ENCODE measurements at regions not wholly inside any gene's neighbourhood (a gene's known extent, or its start where the extent isn't known, plus 50 kb on each side); places are given as distances from the start of the nearest gene placed in this dataset.
"Not testable (repeated sequence)": the region's sequence is repeated elsewhere in the genome, so short reads cannot be mapped to it uniquely, and the experiment has no call there.

DNA sequence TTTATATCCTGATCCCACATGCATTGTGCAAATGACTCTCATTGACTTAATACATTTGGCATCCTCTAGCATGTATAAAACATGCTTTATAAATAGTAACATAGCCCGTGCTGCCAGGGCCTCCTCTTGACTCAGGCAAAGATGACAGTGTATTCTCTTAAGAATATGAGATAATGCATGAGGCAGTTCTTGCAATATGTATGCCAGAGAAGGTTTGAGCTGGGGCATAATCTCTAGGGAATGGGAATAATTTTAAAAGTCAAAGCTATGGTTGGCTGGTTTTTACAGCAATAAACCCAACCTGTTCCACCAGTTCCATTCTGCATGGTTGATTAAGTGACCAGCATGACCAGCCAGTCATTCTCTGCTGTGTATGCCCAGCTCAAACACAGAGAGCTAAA lies 179.0 kb upstream of the PFN2 start:
- no peak for DNase-seq

DNA sequence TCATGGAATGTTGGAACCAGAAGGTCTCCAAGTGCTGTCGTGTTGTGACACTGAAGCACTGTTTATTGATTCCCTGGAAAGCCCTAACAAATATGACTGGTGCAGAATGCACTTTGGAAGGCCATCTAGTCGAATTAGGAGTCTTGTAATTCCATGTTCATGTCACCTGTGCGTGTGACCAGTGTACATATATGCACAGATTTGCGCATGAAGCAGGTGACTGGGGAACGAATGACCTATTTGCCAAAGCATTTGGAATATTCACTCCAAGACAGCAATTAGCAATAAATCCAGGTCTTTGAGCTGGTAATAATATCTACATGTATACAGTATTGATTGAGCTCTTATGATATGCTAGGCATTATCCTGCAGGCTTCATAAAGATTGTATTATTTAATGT lies 177.5 kb upstream of the PFN2 start:
- no peak for DNase-seq

DNA sequence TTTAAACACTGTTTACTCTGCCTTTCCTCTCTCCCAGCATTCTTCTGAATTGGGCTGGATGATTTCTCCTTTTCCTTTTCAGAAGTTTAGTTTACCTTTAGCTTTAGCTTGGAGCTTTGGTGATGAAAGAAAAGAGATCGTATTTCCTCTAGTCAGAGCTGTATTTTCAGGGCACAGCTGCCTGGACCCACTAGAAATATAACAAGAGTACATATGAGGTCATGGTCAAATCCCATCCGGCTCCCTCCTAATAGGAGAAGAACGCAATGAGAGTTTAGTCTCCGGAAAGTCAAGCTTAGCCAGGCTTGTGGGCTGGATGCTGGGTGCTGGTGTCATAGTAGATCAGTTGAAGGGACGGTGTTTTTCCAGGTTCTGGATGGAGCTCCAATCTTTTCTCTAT lies 177.1 kb upstream of the PFN2 start:
- DNase-seq: no peak

DNA sequence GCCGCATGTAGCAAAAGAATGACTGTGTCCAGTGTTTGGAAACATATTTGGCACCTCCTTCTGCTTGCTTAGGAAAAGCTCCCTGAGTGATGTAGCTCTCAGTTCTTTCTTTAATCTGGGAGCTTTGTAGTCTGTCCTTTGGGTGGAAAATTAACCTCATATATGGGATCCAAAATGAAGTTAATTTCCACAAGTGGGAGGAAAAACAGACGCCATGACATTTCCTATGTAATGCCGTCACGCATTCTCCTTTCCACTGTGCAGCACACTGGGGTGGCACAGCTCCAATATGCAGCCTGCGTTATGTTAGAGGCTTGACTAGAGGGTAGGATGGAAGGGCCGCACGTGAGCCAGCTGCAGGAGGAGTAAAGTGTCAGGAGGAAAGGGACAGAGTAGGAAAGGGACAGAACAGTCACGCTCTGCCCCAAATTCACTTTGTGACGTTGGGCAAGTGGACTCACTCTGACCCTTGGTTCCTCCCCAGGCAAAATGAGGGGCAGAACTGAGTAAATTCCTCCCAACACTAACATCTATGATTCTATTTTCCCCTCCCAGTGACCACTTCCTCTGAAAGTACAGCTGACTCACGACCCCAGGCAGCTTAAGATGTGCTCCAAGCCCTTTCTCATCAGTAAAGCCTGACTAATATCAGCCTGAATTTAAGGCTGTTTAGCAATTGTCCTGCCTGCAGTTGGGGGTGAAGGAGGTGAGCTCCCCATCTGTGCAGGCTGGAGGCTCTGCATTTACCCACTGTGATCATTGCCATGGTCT lies 176.5 kb upstream of the PFN2 start:
- DNase-seq: no peak

DNA sequence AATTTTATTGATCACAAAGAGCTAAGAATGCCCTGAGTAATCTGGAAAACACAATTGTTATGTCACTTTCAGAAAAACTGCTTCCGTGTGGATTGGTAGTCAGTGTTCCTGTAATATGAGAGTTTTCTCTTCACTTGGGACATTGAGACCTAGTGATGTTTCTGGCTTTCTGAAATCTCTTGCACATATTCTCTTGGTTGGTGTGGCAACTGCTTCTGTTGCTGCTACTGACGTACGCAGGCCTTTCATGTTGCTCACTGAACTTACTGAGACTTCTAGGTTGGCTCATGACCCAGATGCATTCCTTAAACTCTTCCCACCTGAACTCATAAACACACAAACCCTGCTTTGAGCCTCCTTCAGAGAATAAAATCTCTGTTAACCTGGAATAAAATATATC lies 175.0 kb upstream of the PFN2 start:
- no peak for DNase-seq

DNA sequence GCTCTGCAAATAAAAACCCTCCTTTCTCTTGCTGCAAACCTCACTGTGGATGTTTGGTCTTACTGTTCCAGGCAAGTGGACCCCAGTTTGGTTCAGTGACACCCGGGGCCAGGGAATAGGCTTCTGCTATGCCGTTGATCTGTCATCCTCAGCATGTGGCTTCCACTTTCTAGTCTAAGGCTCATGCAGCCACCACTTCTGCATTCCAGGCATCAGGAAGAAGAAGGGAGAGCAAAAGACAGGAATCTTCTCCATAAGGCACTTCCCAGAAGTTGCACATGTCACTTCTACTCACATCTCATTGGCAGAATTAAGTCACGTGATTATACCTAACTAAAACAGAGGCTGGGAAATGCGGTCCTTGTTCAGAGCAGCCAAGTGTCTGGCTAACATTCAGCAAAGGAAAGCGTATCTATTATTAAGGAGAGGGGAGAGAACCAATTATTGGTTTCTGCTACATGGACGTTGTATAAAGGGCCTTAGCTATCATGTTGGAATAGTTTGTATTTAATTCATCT lies 173.6 kb upstream of the PFN2 start:
- no peak for DNase-seq

DNA sequence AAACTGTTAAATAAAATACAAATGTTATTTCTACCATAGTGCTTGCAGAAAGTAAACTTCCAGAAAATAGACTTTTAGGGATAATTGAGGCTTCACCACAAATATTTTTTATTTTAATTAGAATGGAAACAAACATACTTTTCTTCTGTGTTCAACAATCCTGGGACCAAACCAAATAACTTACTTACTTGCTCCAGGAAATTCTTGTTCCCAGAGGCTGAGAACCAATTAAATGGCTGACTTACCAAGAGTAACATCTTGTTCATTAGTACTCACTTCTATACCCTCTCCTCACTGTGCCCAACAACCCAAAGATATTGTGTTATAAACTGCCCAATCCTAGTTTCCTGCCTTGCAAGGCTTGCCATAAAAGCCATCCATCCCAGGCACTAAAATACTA lies 172.2 kb upstream of the PFN2 start:
- no peak for DNase-seq

DNA sequence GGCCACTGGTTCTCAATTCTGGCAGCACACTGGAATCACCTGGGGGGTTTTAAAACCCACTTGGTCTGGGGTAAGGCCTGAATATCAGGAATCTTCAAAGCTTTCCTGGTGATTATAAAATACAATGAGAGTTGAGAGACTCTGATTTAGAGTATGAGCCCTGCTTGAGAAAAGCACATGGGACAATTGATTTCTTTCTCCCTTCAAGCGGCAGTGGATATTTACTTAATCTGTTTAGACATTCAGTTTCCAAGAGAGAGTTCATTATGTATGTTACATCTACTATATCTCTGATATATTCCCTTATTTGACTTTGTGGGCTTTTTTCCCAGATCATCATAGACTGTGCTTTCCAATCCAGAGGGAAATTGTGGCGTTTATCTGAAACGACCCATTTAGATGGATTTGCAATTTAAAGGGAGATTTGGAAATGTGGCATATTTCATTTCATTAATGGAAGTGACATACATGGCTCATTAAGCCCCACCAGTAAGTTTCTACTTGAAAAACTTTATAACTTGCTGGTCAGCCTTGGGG lies 171.2 kb upstream of the PFN2 start:
- no peak for DNase-seq

DNA sequence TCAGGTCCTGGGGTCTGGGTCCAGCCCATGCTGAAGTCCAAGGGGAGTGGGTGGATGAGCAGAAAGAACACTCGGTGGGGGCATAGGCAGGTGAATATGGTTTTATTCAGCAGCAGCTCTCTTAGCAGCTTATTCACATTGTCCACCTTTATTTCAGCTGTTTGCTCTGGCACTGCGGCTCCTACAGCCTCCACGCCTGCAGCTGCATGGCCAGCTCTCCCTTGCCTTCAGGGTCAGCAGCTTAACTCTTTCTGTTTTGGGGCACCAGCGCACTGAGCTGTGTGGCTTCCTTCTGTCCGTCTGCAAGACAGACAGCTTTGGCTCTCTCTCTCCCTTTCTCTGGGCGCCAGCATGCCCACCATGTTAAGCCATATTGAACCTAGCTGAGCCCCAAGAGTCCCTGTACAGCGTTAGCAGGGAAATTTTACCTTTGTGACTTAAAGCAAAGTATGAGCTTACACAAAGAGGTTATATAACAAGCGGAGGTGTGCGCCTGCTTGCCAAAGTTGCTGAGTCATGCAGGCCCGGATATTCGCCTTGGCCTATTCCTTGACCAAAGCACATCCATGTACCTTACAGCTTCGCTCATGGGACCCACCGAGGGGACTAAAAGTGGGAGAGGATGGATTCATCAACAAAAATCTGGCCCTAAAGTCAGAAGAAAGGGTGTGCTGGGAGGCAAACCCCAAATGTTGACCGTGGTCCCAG lies 170.1 kb upstream of the PFN2 start:
- no peak for DNase-seq

DNA sequence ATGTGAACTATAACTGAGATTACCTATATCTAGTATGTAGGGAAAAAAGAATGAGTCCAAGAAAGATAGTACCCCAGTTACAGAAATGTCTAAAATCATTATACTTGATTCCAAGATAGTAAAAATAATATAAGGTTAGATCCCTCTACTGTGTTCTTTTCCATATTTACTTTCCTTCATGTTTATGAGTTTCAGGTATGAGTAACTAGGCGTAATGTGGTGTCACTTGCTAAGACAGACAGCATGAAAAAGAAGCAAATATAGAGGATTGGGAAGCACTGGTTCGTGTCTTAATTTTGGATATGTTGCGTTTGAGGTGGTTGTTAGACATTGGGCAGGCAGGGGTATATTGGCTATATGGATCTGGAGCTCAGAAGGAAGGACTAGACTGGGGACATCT lies 168.1 kb upstream of the PFN2 start:
- no peak for DNase-seq

DNA sequence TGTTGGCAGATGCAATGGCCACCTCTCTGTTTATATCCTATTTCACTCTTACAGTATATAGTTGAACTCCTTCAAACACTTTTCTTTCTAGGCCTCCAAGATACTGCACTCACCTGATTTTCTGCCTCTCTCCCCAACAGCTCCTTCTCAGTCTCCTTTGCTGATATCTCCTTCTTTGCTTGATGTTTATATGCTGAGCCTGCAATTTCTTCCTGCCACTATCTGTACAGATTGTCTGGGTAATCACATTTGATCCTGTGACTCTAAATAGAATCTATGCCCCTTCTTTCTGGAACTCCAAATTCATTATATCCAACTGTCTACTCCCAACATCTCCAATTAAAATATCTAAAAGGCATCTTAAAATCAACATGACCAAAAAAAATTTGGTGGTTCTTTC lies 165.5 kb upstream of the PFN2 start:
- no peak for DNase-seq

DNA sequence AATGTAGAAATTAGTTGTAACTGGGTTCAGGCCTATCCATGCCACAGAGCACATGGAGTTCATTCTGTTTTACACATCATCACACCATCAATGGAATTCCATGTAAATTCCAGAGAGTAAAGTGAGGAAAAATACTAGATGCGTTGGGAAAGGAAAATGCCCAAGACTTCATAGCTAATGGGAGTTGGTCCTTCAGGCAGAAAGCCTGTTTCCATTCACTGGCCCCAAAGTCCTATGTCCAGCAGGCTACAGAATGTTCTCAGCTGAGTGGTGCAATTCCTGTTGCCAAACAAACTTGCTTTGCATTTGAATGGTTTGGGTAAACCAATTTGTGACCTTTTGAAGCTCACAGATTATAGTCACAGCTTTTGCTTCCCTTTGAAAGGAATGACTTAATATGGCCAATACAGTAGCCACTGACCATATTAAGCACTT lies 164.6 kb upstream of the PFN2 start:
- DNase-seq: no peak

DNA sequence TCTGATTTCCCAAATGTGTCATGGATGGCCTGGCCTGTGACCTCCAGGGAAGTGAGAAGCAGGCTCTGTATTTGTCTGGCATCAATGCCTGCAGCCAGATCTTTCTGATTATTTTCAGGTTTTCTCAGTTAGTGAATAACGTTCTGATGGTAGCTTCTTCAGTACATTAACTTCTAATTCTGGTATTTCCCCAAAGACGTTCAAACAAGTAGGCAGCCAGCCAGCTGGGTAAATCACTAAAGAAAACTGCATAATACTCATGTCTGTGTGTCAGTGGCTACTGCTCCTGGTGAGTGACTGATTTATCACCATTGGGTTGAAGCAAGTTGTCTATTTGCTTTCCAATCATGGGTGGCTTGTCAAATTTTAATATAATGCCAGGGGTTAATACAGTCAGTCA lies 162.6 kb upstream of the PFN2 start:
- no peak for DNase-seq

DNA sequence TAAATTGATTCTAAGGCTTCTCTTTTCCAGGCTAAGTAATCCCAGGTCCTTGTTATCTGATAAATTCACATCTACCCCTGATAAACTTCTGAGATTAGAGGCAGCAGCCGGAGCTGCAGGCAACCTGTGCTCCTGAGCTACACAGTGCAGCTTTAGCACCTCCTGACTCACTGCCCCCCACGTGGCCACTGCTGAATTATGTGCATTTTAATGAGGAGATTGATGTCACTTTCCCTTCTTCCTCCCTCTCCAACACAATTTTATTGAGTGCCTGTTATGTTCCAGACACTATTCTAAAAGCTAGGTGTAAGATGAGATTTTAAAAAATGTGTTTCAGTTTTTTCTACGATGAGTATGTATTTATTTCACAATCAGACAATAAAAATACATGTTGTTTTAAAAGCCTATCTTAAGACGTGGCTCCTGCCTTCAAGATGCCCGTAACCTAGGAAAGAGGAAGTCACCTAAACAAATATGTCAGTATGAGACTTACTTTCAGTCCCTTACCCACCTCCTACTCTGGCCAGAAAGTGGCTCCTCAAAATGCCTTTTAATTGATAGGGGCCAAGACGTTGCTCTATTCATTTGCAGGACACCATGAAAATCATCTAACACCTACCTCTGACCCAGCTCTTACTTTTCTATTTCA lies 161.5 kb upstream of the PFN2 start:
- no peak for DNase-seq

DNA sequence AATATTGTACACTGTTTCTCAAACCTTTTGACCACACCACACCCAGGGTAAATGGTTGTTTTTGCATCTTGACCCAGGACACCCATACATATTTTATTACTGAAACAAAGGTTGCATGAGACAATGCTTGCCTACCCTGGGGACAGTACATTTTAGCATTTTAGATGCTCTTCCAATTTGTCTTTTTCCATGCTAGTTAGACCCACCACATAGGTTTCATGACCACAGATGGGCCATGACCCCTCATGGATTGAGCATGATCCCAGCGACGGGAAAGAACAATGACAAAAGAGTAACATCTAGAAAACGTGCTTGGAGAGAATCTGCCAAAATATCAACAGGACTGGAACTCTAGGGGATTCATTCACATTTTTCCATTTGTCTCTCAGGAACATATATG lies 161.0 kb upstream of the PFN2 start:
- no peak for DNase-seq

DNA sequence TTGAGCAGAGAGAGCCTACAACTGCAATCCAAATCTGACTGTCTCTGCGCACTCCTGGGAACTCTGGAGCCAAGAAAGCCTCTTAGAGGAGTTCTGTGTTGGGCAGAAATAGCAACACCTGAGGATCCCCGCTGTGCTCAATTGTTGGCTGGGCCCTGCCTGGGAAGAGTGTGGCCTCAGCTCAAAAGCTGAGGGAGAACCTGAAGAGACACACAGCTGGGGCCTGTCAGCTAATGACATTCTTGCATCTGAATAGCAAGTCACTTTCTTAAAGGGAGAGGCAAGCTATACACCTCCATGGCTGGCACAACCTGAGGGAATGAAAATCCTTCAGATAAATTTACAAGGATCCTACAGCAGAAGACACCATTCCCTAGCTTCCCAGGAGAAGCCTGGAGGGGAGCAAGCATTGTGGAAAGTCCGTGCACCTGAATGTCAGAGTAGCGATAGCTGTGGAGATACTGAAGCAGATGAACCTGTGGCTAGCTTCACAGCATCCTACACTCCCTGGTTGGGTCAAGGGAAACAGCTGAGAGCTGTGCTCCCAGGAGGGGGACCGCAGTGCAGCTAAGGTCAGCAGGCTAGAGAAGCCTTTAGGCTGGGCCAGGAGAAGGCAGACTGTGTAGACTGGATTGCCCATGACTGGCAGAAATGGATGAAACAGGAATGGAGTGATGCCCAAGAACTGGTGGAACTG lies 159.9 kb upstream of the PFN2 start:
- DNase-seq: no peak

DNA sequence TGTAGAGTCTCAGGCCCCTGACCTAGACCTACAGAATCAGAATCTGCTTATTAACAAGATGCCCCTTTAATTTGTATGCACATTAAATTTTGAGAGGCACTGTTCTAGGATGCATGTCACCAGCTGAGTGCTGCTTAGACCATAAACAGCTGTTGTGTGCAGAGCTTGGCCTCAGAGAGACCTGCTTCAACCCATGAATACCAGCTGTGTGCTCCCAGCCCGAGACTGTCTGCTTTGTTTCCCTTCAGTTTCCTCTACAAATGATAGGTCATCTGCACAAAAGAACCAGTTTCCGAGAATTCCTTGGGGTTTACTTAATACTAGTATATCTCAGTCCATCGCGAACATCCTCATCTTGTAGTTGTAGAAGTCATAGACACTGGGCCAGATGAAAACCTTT lies 158.5 kb upstream of the PFN2 start:
- DNase-seq: no peak

DNA sequence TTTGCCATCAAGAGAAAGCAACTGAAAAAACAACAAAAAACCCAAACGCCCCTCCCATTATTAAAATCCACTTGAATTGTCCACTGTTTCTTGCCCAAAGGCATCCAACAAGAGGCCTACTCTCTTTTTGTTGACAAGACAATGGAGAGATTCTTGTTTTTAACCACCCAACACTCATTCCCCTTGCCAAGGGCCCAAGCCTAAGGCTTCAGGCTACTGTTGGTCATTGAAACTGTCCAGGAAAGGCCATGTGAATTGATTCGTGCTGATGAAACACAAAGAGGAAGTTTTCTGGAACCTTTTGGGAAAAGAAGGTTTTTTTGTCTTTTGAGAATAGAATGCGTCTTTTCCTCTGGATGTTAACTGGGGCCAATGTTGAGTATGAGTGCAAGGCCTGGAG lies 157.4 kb upstream of the PFN2 start:
- no peak for DNase-seq

DNA sequence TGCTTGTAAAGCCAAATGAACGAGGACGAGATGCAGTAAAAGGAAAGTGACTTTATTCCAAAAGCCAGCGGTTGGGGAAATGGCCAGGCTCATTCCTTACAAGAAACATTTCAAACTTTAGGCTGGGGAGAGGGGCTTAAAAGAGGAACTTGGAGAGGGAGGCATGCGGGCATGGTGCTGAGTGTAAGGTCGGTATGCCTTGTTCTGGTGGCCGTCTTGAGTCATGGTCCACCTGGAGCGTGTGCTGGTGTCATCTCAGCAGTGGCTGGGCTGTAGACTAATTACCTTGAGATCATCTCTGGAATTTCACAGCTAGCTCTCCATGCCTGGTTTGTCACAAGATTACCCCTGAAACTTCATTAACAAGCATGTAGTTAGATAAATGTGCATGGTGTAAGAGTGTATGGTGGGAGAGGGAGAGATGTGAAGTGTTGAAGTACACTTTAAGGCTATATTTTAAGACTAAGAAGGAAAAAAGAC lies 156.4 kb upstream of the PFN2 start:
- DNase-seq: no peak

DNA sequence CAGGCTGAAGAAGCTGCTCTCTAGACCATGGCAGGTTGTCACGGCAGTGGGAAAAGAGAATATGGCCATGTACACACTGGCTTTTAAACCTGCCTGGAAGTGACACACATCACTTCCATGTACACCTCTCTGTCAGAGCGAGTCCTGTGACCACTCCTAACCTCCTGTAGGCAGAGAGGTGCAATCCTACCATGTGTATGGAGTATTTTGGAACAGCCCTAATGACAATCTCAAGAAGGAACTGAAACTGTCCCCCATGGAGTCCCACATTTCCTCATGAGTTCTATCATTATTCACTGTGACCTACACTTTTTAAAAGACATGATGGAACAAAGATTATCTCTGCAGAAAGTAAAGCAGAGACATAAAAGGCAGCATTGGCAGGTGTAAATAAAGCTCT lies 153.4 kb upstream of the PFN2 start:
- no peak for DNase-seq

DNA sequence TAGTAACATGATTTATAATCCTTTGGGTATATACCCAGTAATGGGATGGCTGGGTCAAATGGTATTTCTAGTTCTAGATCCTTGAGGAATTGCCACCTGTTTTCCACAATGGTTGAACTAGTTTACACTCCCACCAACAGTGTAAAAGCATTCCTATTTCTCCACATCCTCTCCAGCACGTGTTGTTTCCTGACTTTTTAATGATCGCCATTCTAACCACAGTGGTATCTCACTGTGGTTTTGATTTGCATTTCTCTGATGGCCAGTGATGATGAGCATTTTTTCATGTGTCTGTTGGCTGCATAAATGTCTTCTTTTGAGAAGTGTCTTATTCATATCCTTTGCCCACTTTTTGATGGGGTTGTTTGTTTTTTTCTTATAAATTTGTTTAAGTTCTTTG lies 152.6 kb upstream of the PFN2 start:
- not testable (repeated sequence) for DNase-seq

DNA sequence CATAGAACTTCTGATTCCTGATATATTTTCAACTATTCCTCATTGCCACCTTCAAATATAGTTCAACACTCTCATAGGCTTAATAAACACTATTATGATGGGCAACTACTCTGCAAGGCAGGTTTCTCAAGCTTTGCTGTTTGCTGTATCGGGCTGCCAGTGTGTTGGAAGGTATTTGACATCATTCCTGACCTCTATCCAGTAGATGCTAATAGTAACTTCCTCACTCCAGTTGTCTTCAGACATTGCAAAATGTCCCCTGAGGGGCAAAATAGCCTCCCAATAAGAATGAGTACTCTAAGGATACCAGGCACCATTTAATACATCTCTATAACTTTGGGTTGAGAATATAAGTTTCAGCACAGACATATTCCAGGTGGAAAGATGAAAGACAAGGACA lies 147.5 kb upstream of the PFN2 start:
- no peak for DNase-seq

DNA sequence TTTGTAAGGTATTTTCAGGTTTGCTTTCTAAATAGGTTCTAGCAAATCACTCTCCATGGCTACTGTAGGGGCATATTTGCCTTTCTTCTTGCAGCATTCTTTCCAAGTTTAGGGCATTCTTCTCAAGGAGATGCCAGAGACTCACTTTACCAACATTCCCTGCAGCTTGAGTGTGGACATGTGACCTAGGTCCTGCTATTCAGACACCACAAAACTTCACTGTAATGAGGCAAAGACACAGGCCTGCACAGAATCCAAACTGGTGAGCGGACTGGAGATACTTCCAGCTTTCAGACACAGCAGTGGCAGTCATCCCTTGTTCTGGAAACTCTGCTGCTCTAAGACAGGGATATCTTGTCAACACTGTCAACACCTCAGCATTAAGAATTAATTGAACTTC lies 146.4 kb upstream of the PFN2 start:
- no peak for DNase-seq

Data from T-helper 9 cell (primary cell).